ENCODE measurements at regions not wholly inside any gene's neighbourhood (a gene's known extent, or its start where the extent isn't known, plus 50 kb on each side); places are given as distances from the start of the nearest gene placed in this dataset.

GRCh38 chr16:51762081-51762996 lies 611.3 kb upstream of the SALL1 start:
- ATAC-seq (peak; percentile 55), DNase-seq (peak; percentile 51)
- Mint-ChIP-seq H3K27me3 (peaks cover 3% of the 10 kb centered on the region), H3K9me3 (ENCODE audit: low read depth) (no peaks in the 10 kb centered on the region), H3K27ac (no peak overlapping the region), H3K4me1 (no peaks in the 10 kb centered on the region), H3K36me3 (no peaks in the 10 kb centered on the region), H3K4me3 (no peak overlapping the region)
- CTCF ChIA-PET, result interaction anchor here (0.7 kb wide), 1 partner anchor 9 kb away, joined by 3 read pairs; no protein-coding TSS in a partner anchor

DNA sequence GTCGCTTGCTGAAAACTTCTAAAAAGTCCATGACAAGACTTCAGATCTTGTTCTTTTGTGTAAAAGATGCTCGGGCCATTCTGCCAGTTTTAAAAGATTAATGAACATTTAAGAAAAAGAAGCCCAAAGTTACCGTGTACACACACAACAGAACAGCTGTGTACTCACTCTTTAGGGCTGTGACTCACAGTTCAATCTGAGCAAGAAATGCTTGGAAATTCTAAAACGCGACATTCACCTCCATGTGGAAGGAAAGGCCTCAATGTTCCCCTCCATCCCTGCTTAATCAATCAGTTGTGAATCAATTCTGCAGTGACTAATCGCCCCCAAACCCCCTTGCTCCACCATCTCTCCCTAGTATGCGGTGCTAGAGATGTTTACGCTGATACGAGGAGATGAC lies 609.9 kb upstream of the SALL1 start:
- DNase-seq, result no peak
- H3K27me3 Mint-ChIP-seq, result peaks cover 3% of the 10 kb centered on the region
- H3K9me3 Mint-ChIP-seq (ENCODE audit: low read depth), result no peaks in the 10 kb centered on the region
- no peak overlapping the region for H3K27ac Mint-ChIP-seq
- H3K4me1 Mint-ChIP-seq, result no peaks in the 10 kb centered on the region
- CTCF ChIA-PET, result no interaction called here
- no peak for ATAC-seq
- H3K4me3 Mint-ChIP-seq, result no peak overlapping the region
- no peaks in the 10 kb centered on the region for H3K36me3 Mint-ChIP-seq

DNA sequence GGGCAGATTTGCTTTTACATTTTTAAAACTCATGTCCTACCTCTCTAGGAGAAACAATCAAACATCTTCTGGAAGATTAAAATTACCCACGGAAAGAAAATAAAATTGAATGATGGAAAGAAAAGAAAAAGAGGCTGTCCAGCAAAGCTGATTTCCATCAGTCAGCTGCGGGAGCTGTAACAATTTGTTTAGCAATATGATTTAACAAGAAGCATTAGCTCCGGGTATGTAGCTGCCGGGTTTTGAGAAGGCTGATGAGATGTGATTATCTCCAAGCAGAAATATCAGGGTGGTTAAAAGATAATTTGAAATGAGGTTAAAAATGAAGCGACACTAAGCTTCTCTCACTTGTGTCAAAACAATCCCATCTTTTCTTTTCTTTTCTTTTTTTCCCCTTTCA lies 608.9 kb upstream of the SALL1 start:
- Mint-ChIP-seq H3K4me1 (no peaks in the 10 kb centered on the region), H3K27ac (no peak overlapping the region), H3K36me3 (no peaks in the 10 kb centered on the region), H3K4me3 (no peak overlapping the region), H3K27me3 (peaks cover 3% of the 10 kb centered on the region), H3K9me3 (ENCODE audit: low read depth) (no peaks in the 10 kb centered on the region)
- CTCF ChIA-PET, result no interaction called here
- DNase-seq, result no peak
- no peak for ATAC-seq

DNA sequence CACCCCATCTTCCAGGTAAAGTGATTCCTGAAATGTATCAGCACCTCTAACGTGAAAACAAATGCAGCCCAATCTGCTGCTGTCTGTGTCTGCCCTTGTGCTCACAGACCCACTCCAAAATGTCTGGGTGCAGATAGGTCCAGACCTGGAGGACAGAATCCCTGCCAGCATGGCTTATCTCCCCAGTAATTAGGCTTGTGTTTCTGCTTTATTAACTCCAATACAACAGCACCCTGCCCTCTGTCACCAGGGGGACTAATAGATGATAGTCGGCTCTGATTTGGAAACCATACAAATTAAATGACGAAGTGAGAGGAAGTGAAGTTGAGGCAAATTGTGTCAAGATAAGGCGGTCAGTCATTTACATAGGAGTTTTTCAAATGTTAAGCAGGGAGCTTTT lies 608.3 kb upstream of the SALL1 start:
- peaks cover 3% of the 10 kb centered on the region for H3K27me3 Mint-ChIP-seq
- no peak overlapping the region for H3K27ac Mint-ChIP-seq
- CTCF ChIA-PET, result no interaction called here
- no peaks in the 10 kb centered on the region for H3K36me3 Mint-ChIP-seq
- ATAC-seq, result no peak
- H3K4me1 Mint-ChIP-seq, result no peaks in the 10 kb centered on the region
- H3K4me3 Mint-ChIP-seq, result no peak overlapping the region
- no peak for DNase-seq
- H3K9me3 Mint-ChIP-seq (ENCODE audit: low read depth), result no peaks in the 10 kb centered on the region

GRCh38 chr16:51757921-51758479 lies 606.9 kb upstream of the SALL1 start:
- no peaks in the 10 kb centered on the region for H3K36me3 Mint-ChIP-seq
- no peak overlapping the region for H3K4me3 Mint-ChIP-seq
- no peaks in the 10 kb centered on the region for H3K4me1 Mint-ChIP-seq
- H3K27ac Mint-ChIP-seq, result no peak overlapping the region
- no peak for ATAC-seq
- H3K9me3 Mint-ChIP-seq (ENCODE audit: low read depth), result no peaks in the 10 kb centered on the region
- no peak for DNase-seq
- peaks cover 3% of the 10 kb centered on the region for H3K27me3 Mint-ChIP-seq
- CTCF ChIA-PET, result no interaction called here

DNA sequence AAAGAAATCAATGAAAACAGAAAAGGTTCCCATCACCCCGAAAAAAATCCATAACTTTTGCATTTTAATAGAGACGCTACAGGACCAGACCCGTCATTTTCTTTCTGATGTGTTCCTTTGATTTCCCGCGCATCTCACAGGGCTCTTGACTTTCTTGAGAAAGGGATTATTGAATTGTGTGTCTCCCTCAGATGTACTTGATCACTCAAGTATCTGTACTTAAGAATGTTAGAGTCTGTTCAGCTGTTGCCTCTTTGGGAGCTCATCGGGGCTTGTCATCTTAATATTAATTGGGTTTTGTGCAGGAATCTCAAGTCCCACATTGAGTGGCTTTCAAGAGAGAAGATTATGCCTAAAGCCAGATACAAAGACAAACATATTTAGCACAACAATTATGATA lies 606.4 kb upstream of the SALL1 start:
- ATAC-seq (no peak), DNase-seq (no peak)
- H3K27ac Mint-ChIP-seq, result no peak overlapping the region
- H3K4me3 Mint-ChIP-seq, result no peak overlapping the region
- no peaks in the 10 kb centered on the region for H3K36me3 Mint-ChIP-seq
- H3K27me3 Mint-ChIP-seq, result peaks cover 3% of the 10 kb centered on the region
- H3K4me1 Mint-ChIP-seq, result no peaks in the 10 kb centered on the region
- H3K9me3 Mint-ChIP-seq (ENCODE audit: low read depth), result no peaks in the 10 kb centered on the region
- CTCF ChIA-PET, result no interaction called here

DNA sequence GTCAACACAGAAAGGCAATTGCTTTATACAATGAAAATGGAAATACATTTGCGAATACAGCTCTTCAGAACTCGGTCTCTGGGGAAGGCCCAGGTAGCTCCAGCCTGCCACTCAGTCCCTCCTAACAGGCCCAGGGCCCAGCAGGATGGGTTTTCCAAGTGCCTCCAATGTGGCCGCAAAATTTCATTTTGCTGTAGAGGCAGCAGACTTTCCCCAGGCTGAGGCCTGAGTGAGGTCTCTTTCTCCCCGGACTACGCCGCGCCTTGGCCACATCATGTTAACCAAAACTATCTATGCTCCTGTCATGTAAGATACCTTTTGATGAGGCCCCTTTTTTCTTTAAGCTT lies 606.0 kb upstream of the SALL1 start:
- no peak for DNase-seq
- no peak overlapping the region for H3K27ac Mint-ChIP-seq
- H3K27me3 Mint-ChIP-seq, result peaks cover 1% of the 10 kb centered on the region
- CTCF ChIA-PET, result no interaction called here
- H3K9me3 Mint-ChIP-seq (ENCODE audit: low read depth), result no peaks in the 10 kb centered on the region
- H3K4me3 Mint-ChIP-seq, result no peak overlapping the region
- no peak for ATAC-seq
- H3K36me3 Mint-ChIP-seq, result no peaks in the 10 kb centered on the region
- no peaks in the 10 kb centered on the region for H3K4me1 Mint-ChIP-seq

DNA sequence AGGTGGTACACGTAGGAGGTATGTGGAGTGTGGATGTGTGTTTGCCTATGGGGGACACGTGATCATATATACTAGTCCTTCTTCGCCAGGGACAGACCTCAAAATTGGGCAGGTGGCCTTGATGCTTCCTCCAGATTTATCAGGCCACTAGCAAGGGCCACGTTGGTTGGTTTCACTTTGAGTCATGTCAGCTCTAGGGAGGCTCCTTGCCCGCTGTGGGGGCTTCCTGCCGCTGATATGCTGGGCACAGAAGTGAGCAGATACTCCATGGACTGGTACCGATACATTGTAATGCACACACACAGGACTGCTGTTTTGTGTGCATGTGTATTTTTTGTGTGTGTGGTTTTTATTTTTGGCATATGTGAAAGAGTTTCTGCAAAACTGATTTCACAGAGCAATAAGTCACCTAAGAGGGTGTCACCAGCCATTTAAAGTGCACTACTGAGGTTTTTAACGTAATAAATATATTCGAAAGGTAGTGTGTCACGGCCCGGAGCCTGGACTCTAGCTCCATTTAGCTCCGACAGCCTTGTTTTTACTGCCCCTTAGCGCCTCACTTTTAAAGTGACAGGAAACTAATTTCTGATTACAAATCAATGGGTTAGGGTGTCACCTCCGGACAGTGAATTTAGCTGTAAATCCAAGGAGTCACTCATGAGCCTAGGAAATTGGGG lies 605.5 kb upstream of the SALL1 start:
- no peaks in the 10 kb centered on the region for H3K27me3 Mint-ChIP-seq
- H3K36me3 Mint-ChIP-seq, result no peaks in the 10 kb centered on the region
- ATAC-seq (no peak), DNase-seq (no peak)
- CTCF ChIA-PET, result no interaction called here
- no peaks in the 10 kb centered on the region for H3K4me1 Mint-ChIP-seq
- H3K4me3 Mint-ChIP-seq, result no peak overlapping the region
- H3K27ac Mint-ChIP-seq, result no peak overlapping the region
- no peaks in the 10 kb centered on the region for H3K9me3 Mint-ChIP-seq (ENCODE audit: low read depth)

GRCh38 chr16:51755577-51756355 lies 604.7 kb upstream of the SALL1 start:
- CTCF ChIA-PET, result no interaction called here
- H3K4me3 Mint-ChIP-seq, result no peak overlapping the region
- no peaks in the 10 kb centered on the region for H3K9me3 Mint-ChIP-seq (ENCODE audit: low read depth)
- H3K27me3 Mint-ChIP-seq, result no peaks in the 10 kb centered on the region
- DNase-seq (no peak), ATAC-seq (no peak)
- H3K36me3 Mint-ChIP-seq, result no peaks in the 10 kb centered on the region
- H3K4me1 Mint-ChIP-seq, result no peaks in the 10 kb centered on the region
- H3K27ac Mint-ChIP-seq, result no peak overlapping the region

DNA sequence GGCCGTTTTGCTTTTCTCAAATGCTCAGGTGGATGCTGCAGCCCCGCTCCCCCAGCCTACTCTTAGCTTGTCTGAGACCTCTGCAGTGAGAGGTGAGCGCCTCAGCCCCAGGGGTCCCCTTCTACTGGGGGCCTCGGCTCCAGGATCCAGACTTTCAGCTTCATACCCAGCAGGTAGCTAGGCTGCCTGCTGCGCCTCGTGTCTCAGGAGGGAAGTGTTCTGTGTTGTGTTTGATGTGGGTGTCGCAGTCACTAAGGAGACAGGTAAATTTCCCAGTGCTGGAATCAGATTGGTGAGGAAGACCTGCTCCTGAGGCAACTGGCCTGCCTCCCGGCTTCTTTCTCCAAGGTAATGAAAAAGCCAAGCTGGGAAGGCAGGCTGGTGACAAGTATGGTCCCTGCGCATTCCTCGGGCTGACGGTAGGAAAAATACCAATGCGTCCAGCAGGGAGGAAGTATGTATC lies 604.0 kb upstream of the SALL1 start:
- no peak overlapping the region for H3K27ac Mint-ChIP-seq

GRCh38 chr16:51753467-51754127 lies 602.5 kb upstream of the SALL1 start:
- peaks cover 2% of the 10 kb centered on the region for H3K9me3 Mint-ChIP-seq (ENCODE audit: low read depth)

More for the DNA sequence above, 604.0 kb upstream of the SALL1 start:
- H3K36me3 Mint-ChIP-seq, result no peaks in the 10 kb centered on the region
- H3K9me3 Mint-ChIP-seq (ENCODE audit: low read depth), result no peaks in the 10 kb centered on the region
- H3K4me3 Mint-ChIP-seq, result no peak overlapping the region
- ATAC-seq, result no peak
- no peaks in the 10 kb centered on the region for H3K4me1 Mint-ChIP-seq
- no peaks in the 10 kb centered on the region for H3K27me3 Mint-ChIP-seq
- DNase-seq, result no peak
- CTCF ChIA-PET, result no interaction called here

GRCh38 chr16:51752438-51752995 lies 601.4 kb upstream of the SALL1 start:
- Mint-ChIP-seq H3K4me3 (no peak overlapping the region), H3K27me3 (no peaks in the 10 kb centered on the region), H3K4me1 (no peaks in the 10 kb centered on the region), H3K9me3 (ENCODE audit: low read depth) (peaks cover 2% of the 10 kb centered on the region), H3K27ac (no peak overlapping the region), H3K36me3 (no peaks in the 10 kb centered on the region)
- CTCF ChIA-PET, result no interaction called here
- ATAC-seq (no peak), DNase-seq (no peak)

More at GRCh38 chr16:51753467-51754127, 602.5 kb upstream of the SALL1 start:
- Mint-ChIP-seq H3K4me3 (no peak overlapping the region), H3K4me1 (no peaks in the 10 kb centered on the region), H3K27ac (no peak overlapping the region), H3K27me3 (no peaks in the 10 kb centered on the region), H3K36me3 (no peaks in the 10 kb centered on the region)
- ATAC-seq, result no peak
- CTCF ChIA-PET, result no interaction called here
- no peak for DNase-seq

- Mint-ChIP-seq H3K9me3 (ENCODE audit: low read depth) (peaks cover 2% of the 10 kb centered on the region), H3K36me3 (no peaks in the 10 kb centered on the region), H3K27me3 (no peaks in the 10 kb centered on the region), H3K4me1 (no peaks in the 10 kb centered on the region), H3K4me3 (no peak overlapping the region), H3K27ac (no peak overlapping the region)
- CTCF ChIA-PET, result no interaction called here
- DNase-seq, result no peak
- no peak for ATAC-seq
These were observed 596.3 kb upstream of the SALL1 start for GRCh38 chr16:51747329-51747728.

Measured in activated CD8-positive, alpha-beta memory T cell treated with anti-CD3 and anti-CD28 coated beads, Interleukin-2, amount 10 ng/mL, durations not matched to agents 7 days and 5 days (primary cell).